ENCODE measurements at regions not wholly inside any gene's neighbourhood (a gene's known extent, or its start where the extent isn't known, plus 50 kb on each side); places are given as distances from the start of the nearest gene placed in this dataset.

GRCh38 chr4:24413311-24413784, 171.0 kb downstream of the DHX15 start:
- intact Hi-C loops (cut with micrococcal nuclease): no loop called here
- H3K9me3 Mint-ChIP-seq: no peaks in the 10 kb centered on the region
- DNase-seq (no peak), ATAC-seq (no peak)
- ChIA-PET POLR2A (no interaction called here), CTCF (no interaction called here)
- H3K36me3 Mint-ChIP-seq (ENCODE audit: low read depth): no peaks in the 10 kb centered on the region
- H3K27ac Mint-ChIP-seq: no peak overlapping the region
- H3K27me3 Mint-ChIP-seq: peaks cover 7% of the 10 kb centered on the region
- TF ChIP-seq, protein P1, sequence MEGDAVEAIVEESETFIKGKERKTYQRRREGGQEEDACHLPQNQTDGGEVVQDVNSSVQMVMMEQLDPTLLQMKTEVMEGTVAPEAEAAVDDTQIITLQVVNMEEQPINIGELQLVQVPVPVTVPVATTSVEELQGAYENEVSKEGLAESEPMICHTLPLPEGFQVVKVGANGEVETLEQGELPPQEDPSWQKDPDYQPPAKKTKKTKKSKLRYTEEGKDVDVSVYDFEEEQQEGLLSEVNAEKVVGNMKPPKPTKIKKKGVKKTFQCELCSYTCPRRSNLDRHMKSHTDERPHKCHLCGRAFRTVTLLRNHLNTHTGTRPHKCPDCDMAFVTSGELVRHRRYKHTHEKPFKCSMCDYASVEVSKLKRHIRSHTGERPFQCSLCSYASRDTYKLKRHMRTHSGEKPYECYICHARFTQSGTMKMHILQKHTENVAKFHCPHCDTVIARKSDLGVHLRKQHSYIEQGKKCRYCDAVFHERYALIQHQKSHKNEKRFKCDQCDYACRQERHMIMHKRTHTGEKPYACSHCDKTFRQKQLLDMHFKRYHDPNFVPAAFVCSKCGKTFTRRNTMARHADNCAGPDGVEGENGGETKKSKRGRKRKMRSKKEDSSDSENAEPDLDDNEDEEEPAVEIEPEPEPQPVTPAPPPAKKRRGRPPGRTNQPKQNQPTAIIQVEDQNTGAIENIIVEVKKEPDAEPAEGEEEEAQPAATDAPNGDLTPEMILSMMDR (IDR thresholded peaks at IDR 0.05): no peak
- no peak overlapping the region for H3K4me3 Mint-ChIP-seq
- H3K4me1 Mint-ChIP-seq (ENCODE audit: low read depth): no peaks in the 10 kb centered on the region

- H3K27ac Mint-ChIP-seq: no peak overlapping the region
- H3K4me1 Mint-ChIP-seq (ENCODE audit: low read depth): no peaks in the 10 kb centered on the region
- no peaks in the 10 kb centered on the region for H3K9me3 Mint-ChIP-seq
- ChIA-PET POLR2A (no interaction called here), CTCF (no interaction called here)
- DNase-seq: no peak
- no peaks in the 10 kb centered on the region for H3K36me3 Mint-ChIP-seq (ENCODE audit: low read depth)
- peaks cover 7% of the 10 kb centered on the region for H3K27me3 Mint-ChIP-seq
- no peak overlapping the region for H3K4me3 Mint-ChIP-seq
- TF ChIP-seq, protein P1 (IDR thresholded peaks at IDR 0.05): no peak
- intact Hi-C loops (cut with micrococcal nuclease): no loop called here
- no peak for ATAC-seq
Measured at GRCh38 chr4:24411806-24412205, 172.5 kb downstream of the DHX15 start.

DNA sequence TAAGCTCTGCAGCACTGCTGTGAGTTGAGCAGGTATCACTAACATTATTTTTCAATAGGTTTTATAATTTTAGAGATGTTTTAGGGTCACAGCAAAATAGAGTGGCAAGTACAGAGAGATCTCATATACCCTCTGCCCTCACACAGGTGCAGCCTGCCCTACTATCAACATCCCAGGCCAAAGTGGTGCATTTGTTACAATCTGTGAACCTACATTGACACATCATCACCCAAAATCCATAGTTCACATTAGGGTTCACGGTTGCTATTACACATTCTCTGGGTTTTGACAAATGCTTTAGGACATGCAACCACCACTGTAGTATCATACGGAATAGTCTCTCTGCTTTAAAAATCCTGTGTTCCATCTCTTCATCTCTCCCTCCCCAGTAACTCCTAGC, 173.1 kb downstream of the DHX15 start:
- DNase-seq (no peak), ATAC-seq (no peak)
- no peaks in the 10 kb centered on the region for H3K9me3 Mint-ChIP-seq
- intact Hi-C loops (cut with micrococcal nuclease): no loop called here
- CTCF ChIA-PET: interaction anchor here (1.2 kb wide), 1 partner anchor 8 kb away, joined by 3 read pairs; no protein-coding TSS in a partner anchor
- POLR2A ChIA-PET: no interaction called here
- no peak overlapping the region for H3K4me3 Mint-ChIP-seq
- no peak overlapping the region for H3K27ac Mint-ChIP-seq
- H3K4me1 Mint-ChIP-seq (ENCODE audit: low read depth): no peaks in the 10 kb centered on the region
- TF ChIP-seq, protein P1 (IDR thresholded peaks at IDR 0.05): no peak
- H3K36me3 Mint-ChIP-seq (ENCODE audit: low read depth): no peaks in the 10 kb centered on the region
- H3K27me3 Mint-ChIP-seq: peaks cover 5% of the 10 kb centered on the region

DNA sequence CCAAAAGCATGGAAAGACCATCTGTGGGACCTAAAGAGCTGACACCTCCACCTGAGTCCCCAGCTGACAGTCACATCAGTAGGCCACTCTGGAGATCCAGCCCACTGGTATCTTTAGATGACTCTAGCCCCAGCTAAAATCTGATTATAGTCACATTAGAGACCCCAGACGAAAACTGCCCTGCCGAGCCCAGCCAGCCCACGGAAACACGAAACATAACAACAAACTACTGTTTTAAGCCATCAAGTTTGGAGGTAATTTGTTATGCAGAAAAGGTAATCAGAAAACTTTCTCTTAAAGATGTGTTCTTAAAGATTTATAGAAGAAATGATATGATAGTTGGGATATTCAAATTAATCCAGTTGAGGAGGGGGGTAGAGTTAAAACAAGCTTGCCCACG, 175.7 kb downstream of the DHX15 start:
- DNase-seq (no peak), ATAC-seq (no peak)
- Mint-ChIP-seq H3K9me3 (no peaks in the 10 kb centered on the region), H3K4me1 (ENCODE audit: low read depth) (no peaks in the 10 kb centered on the region), H3K27ac (no peak overlapping the region), H3K4me3 (no peak overlapping the region), H3K36me3 (ENCODE audit: low read depth) (no peaks in the 10 kb centered on the region), H3K27me3 (peaks cover 2% of the 10 kb centered on the region)
- POLR2A ChIA-PET: no interaction called here
- TF ChIP-seq, protein P1 (IDR thresholded peaks at IDR 0.05): no peak
- intact Hi-C loops (cut with micrococcal nuclease): no loop called here
- CTCF ChIA-PET: no interaction called here

DNA sequence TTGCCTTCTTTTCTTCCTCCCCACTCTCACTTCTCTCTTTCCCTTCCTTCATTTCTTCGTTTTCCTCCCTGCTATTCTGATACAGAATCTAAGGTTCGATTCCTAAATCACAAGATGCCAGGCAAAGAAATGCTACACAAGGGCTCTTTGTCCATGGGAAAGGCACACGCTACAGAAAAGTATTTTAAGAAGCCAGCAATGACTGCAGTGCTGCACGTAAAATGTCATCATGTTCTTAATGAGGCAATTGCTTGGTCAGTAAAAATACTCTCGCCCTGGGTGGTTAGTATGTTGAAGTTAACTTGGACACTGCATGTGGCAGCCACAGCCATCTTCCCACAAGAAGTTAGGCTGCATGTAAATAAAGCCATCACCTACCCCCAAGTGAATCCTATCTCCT, 178.4 kb downstream of the DHX15 start:
- CTCF ChIA-PET: no interaction called here
- TF ChIP-seq, protein P1 (IDR thresholded peaks at IDR 0.05): no peak
- Mint-ChIP-seq H3K4me1 (ENCODE audit: low read depth) (no peaks in the 10 kb centered on the region), H3K9me3 (no peaks in the 10 kb centered on the region), H3K27me3 (no peaks in the 10 kb centered on the region), H3K4me3 (no peak overlapping the region), H3K36me3 (ENCODE audit: low read depth) (no peaks in the 10 kb centered on the region), H3K27ac (no peak overlapping the region)
- ATAC-seq: no peak
- POLR2A ChIA-PET: no interaction called here
- intact Hi-C loops (cut with micrococcal nuclease): no loop called here
- no peak for DNase-seq
